ENCODE measurements at regions not wholly inside any gene's neighbourhood (a gene's known extent, or its start where the extent isn't known, plus 50 kb on each side); places are given as distances from the start of the nearest gene placed in this dataset.

DNA sequence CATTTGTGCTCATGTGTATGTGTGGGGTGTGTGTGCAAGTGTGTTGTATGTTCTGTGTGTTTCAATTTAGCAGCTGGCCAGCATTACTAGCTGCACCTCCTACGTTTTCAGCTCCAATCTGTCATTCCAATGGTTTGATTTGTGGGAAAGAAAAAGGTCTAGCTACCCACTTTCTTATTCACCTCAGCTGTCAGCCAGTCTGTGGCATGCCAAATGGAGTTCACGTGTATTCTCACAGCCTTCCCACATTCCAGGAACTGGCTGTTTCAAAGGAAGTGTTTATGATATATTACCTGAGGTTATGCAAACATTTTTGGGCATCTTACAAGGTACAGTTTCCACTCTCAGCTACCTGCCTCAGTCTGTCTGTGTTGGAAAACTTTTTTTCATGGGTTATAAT, 220.2 kb upstream of the CPNE8 start:
- DNase-seq (ENCODE audit: low read depth), result no peak

DNA sequence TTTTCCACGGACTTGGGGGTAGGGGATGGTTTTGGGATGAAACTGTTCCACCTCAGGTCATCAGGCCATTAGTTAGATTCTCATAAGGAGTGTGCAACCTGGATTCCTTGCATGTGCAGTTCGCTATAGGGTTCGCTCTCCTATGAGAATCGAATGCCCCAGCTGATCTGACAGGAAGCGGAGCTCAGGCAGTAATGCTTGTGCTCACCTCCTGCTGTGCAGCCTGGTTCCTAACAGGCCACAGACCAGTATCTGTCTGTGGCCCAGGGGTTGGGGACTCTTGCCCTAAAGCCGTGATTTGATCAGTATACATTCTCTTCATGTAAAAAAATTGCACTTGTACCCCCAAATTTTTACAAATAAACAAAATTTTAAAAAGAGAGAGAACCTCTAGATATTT, 219.4 kb upstream of the CPNE8 start:
- DNase-seq (ENCODE audit: low read depth), result no peak

DNA sequence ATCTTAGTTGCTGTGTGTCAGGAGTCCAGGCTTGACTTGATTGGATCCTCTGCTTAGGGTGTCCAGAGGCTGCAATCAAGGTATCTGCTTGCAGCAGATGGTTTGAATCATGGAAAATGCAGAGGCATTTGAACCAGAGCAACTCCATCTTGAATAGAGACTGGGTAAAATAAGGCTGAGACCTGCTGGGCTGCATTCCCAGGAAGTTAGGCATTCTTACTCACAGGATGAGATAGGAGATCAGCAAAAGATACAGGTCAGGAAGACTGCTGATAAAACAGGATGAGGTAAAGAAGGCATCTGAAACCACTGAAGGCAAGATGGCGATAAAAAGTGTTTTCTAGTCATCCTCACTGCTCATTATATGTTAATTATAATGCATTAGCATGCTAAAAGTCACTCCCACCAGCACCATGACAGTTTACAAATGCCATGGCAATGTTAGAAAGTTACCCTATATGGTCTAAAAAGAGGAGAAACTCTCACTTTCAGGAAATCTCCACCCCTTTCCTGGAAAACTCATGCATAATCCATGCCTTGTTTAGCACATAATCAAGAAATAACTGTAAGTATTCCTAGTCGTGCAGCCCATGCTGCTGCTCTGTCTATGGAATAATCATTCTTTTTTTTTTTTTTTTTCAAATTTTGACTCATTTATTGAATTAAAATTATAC, 218.3 kb upstream of the CPNE8 start:
- no peak for DNase-seq (ENCODE audit: low read depth)

DNA sequence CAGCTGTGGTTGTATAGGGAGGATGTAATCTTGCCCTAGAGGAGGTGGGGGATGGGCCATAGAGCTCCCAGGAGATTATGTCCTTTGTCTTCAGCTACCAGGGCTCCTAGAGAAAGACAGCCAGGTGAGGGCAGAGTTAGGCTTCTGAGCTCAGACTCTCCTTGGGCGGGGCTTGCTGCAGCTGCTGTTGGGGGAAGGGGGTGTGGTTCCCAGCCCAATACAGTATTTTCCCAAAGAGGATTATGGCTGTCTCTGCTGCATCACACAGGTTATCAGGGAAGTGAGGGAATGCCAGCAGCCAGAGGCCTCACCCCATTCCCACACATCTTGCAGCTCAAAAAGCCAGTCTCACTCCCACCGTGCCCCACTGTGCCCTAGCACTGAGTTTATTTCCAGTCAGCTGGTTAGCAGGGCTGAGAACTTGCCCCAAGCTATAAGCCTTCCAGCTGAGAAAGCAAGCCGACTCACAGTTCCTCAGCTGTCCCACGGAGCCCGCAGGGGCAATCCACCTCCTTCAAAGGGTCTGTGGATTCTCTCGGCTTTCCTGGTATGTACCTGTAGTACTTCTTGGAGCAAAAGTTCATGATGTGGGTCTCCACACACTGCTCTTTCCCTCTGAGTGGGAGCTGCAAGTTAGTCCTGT, 217.3 kb upstream of the CPNE8 start:
- DNase-seq (ENCODE audit: low read depth), result no peak

DNA sequence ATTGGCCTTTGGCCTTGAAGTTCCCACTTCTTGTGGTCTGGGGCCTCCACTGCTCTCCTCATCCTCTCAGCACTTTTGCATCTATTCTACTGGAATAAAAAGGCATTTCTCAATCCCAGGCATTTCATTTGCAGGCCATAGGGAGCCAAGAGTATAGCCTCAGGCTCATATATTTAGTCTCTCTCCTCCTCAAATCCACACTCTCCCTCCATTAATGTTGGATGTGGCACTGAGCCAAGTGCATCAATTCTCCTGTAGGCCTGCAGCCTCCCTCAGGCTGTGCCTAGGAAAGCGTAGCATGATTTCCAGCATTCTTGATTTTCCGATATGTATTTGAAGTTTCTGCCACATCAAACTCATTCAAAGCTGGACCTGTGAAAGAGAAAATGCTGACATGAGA, 211.5 kb upstream of the CPNE8 start:
- no peak for DNase-seq (ENCODE audit: low read depth)

DNA sequence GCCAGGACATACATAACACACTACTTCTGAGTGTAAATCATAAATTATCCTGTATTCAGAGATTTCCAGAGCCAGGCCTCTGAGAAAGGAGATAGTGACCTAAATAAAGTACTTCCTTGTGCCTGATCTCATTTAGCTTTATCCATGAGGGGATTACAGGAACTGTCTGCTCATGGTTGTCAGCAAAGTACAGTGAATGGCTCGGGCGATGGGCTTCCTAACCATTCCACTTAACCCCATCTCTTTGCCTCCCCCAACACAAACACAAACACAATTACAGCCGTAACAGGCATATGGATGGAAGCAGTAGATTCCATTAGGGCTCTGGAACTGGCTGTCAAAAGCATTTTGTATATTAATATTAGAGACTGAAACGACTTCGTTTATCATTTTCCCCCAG, 206.7 kb upstream of the CPNE8 start:
- DNase-seq (ENCODE audit: low read depth), result no peak

DNA sequence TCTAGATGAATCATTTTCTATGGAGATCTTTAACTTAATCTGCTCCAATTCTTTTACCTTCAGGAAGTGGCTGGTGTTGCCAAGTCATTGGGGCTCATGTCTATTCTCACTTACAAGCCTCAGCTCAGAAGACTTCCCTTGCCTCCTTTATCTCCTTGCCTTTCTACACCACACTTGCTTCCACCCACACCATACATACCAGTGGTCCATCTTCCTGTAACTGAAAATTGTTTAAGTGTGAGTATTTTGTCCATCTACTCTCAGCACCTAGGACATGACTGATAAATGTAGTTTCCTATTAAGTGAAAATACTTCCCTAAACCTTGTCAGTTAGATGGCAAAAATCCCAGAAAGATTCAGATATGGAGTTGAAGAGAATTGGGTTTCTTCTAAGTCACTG, 199.7 kb upstream of the CPNE8 start:
- DNase-seq (ENCODE audit: low read depth), result no peak

DNA sequence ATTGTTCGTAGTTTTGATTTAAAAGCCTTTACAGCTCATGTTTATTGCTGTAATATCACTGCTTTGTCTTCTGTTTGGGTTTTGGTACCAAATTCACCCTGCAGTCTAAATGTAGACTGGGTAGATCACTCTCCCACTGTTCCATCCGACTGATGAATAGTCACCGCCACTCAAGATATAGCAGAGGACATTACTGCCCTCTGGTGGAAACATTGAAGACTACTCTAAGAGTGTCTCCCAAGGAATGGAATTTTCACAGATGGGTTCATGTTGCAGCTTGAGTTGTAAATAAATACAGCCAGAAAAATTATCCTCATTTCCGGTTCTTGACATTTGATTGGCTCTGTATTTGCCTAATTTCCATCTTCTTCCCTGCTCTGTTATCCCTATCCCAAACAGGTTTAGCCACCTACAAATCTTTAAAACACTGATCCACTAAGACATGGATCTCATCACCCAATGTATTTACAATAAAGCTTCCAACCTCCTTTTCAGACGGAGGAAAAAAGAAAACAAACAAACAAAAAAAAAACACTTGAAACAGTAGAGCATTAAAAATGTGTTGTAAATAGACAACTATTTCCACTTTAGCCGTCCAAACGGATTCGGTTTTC, 198.3 kb upstream of the CPNE8 start:
- peak; percentile 52 for DNase-seq (ENCODE audit: low read depth)

DNA sequence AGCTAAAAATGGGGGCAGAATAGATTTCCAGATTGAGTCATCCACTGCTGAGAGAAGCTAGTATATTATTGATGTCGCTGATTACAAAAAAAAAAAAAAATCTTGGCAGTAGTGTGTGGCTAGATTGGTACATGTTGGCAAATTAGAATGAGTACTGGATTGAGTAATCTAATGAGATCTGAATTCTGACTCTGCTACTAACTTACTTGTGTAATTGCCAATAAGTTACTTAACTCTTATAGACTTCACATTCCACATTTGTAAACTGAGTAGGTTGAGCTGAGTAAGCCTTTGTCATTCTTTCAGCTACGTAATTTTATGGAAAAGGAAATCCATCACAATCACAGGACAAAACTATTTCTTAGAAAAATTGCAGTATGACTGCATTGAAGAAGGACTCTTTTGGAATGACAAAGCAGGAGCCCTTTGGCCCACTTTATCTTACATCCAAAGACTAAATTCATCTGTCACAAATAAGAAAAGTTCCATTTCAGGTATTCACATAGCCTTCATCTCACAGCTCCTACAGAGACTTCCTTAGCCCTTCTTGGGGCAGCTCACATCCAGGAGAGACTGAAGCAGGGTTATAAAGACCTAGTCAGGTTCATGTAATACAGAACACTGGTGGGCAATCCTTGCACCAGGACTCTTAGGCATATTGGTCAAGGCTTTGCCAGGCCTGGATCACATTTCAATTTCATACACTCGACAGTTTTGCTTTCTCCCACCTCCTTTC, 197.3 kb upstream of the CPNE8 start:
- DNase-seq (ENCODE audit: low read depth), result peak; percentile 62

DNA sequence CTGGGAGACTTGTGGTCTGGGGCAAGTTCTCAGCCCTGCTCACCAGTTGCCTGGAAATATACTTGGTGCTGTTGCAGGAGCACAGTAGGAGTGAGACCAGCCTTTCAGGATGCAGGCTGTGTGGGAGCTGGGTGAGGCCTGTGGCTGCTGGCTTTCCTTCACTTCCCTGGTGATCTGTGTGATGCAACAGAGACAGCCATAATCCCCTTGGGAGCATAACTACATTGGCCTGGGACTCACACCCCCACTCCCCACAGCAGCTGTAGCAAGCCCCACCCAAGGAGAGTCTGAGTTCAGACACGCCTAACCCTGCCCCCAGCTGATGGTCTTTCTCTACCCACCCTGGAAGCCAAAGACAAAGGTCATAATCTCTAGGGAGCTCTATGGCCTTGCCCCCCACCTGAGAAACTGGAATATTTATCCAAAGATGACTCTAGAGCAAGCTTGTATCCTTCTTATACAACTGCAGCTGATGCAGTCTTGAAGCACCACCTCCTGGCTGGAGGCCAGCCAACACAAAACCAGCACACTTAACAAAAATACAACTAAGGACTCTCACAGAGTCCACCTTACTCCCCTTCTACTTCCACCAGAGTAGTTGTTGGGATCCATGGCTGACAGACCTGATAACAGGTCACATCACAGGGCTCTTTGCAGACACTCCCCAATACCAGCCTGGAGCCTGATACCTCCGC, 190.4 kb upstream of the CPNE8 start:
- no peak for DNase-seq (ENCODE audit: low read depth)

DNA sequence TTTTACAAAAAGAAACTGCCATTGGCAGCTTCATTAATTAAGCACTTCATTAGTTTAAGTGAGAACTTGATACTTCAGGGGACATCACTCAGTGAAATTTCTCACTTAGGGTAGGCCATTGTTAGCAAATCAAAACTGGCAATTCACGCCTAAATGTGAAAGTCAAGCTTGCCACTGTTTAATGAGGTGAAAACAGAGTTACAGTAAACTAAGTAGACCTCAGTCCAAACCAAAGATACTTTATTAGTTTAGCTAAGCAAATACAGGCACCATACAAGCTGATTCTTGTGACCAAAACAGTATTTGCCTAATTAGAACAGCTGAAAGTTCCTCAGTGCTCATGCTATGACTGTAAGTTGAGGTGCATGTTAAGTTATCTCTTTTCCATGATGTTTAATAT, 176.5 kb upstream of the CPNE8 start:
- no peak for DNase-seq (ENCODE audit: low read depth)

DNA sequence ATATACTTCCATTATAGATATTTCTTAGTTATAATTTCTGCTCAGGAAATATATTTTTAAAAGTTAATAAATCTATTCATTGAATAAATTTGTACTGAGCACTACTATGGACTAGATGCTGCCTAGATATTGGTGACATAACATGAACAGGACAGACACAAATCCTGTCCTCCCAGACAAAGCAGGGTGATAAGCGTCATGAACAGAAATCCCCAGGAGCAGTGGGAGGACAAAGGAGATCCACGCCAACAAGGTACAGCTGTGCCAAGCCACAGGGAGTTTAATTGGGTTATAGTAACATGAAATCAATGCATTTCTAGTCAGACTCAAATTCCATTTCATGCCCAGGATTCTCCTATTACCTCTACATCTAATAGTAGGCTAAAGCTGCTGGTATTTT, 171.8 kb upstream of the CPNE8 start:
- no peak for DNase-seq (ENCODE audit: low read depth)

DNA sequence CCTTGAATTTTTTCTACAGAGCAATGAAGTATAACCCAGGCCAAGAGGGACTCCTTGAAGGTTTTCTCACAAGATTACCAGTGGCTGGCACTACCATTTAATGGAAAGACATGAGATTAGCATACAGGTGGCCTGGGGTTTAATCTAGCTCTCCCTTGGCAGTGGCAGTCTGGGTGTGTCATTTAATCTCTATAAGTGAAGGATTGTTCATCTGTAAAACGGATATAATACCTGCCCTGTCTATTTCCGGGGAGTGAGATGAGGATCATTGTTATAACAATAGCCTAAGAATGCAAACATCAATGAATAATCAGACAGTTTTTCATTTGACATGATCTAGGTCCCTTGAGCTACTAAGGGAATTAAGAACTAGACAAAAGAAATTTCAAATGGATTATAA, 168.7 kb upstream of the CPNE8 start:
- DNase-seq (ENCODE audit: low read depth), result no peak

DNA sequence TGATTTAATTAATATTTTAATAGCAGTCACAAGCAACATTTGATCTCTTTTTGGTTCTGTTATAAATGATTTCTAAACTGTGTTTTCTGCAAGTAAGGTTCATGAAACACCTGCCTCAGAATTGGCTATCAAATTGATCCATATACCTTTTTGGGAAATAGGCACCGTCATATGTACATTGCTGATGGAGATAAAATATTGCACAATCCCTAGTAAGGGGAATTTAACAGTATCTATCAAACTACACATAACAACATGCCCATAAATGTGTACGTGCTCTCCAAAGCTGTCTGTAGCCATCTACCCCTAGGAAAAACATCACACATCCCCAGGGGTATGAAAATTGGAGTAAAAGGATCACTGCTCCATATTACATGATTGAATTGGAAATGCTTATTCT, 167.3 kb upstream of the CPNE8 start:
- DNase-seq (ENCODE audit: low read depth), result no peak

DNA sequence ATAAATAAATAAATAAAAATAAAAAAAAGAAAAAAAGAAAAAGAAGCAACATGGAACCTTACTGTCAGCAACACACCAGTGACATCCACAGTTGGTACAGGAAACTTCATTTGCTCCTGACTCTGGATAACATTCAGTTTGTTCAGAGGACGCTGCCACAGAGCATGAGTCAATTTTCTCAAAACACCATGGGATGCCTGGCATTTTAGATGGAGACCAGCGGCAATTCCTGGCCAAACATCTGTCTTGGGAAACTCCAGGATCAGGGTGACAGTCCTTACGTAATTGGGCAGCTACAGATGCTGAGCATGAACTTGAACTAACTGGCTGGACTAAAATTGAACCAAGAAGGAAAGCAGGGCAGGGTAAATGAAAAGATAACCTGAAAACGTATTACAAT, 166.2 kb upstream of the CPNE8 start:
- no peak for DNase-seq (ENCODE audit: low read depth)

DNA sequence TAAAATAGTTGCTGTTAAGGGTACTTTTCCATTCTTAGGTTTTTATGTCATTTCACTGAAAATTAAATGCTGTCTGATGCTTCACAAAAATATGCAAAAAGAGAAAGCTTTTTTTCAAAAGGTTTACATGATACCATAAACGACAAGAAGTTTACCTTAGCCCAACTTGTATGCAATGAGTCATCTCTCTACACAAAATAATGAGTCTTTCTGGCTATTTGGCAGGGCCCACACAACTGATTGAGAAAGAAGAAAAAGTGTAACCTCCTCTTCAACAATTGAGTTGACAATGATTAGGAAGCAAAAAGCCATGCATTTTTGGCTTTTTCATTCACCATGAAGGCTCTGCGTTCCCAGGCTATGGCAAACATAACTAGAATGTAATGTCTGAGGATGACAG, 165.4 kb upstream of the CPNE8 start:
- DNase-seq (ENCODE audit: low read depth), result no peak

DNA sequence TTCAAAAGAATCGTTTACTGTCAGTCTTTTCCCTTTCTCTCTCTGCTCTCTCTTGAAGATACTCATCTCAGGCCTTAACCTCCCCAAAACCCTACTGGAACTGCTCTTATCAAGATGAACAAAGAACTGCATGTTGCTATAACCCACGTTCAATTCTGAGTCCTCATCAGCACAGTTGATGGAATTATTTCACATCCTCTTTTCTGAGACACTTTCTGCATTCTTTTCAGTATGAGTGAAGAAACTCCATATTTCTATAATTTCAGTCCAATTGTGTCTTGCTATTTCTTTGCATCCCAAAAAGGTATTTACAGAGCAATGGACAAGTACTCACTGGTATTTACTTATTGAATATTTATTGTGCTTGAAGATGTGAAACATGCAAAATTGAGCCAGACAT, 160.1 kb upstream of the CPNE8 start:
- no peak for DNase-seq (ENCODE audit: low read depth)

DNA sequence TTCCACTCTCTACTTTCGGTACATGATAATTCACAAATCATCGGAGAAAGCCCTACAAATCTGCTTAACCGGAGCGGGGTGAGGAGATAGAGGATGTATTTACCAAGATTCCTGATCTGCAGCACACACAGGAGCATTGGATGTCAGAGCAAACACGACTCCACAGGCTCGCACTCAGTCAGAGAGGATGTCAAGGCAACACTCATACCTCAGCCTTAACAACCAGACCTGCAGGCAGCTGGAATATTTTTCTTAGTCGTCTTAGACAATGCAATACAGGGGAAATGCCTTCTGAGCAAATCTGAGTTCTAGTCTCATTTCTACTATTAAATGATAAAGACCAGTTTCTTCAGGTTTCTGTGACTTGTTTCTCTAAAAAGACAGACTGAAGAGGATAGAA, 159.3 kb upstream of the CPNE8 start:
- DNase-seq (ENCODE audit: low read depth), result no peak

DNA sequence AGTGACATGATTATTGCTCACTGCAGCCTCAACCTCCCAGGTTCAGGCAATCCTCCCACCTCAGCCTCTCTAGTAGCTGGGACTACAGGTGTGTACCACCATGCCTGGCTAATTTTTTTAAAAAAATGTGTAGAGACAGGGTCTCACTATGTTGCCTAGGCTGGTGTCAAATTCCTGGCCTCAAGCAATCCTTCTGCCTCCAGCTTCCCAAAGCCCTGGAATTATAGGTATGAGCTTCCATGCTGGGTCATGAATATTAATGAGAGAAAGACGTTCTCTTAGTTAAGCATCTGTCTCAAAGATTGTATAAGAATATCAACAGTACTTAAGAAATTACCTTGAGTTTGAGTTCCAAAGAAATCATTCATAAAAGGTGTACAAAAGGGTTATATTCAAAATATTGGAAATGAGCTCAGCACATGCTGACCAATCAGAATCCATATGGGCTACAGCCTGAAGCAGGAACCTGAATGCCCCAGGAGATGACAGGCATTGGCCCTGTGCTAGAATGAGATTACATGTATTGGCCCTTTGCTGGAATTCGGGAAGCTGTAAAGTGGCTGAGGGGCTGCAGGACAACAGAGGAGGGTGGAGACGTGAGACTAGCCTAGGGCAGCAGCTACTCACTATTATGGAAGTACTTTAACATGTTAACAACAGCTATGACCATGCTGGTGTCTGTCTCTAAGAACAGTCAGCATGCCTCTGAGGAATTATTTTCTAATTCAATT, 157.0 kb upstream of the CPNE8 start:
- no peak for DNase-seq (ENCODE audit: low read depth)

DNA sequence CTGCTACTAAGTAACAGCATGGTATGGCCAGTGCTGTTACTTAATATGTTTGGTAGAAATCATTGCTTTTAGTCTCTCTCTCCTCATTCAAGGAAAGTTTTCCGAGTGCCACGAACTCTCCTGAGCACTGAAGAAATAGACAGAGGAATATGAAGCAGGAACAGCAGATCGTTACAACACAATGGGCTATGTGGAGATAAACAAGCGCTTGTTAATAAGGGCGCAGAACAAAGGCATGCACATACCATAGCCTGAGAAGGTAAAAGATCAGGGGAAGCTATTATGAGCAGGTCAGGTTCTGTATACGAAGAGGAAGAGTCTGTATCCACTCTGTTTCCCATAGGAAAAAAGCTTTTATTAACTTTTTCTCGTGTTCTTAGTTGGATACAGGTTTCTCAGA, 156.2 kb upstream of the CPNE8 start:
- no peak for DNase-seq (ENCODE audit: low read depth)

DNA sequence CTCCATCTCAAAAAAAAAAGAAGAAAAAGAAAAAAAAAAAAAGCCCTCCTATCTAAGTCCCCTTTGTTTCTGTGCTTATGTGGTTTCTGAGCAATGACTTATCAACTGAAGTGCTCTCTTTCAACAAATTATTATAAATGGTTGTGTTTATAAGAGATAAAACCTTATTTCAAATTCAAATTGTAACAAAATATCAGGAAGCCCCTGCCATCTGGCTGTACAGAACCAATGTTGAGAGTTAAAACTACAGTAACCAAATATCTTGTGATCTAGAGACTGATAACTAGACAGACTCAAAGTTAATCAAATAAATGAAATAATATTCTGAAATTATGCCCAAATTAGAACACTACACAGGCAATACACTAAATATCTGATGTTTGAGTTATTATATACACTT, 143.0 kb upstream of the CPNE8 start:
- DNase-seq (ENCODE audit: low read depth), result no peak

All from stromal cell of bone marrow (primary cell).